GM13976 (cell line): ENCODE measurements at regions not wholly inside any gene's neighbourhood (a gene's known extent, or its start where the extent isn't known, plus 50 kb on each side); places are given as distances from the start of the nearest gene placed in this dataset.

ENCODE experiments used
- DNase-seq: peaks from one replicate; pipeline ENCODE4 v3.0.0; 2012; ENCODE audit warnings: low spot score
- CTCF ChIP-seq: IDR thresholded peaks from 2 replicates; pipeline ENCODE4 v1.5.1; 2012; ENCODE audit warnings: borderline replicate concordance, mild to moderate bottlenecking; ENCODE audit not compliant: insufficient read depth; ENCODE audit errors: extremely low read depth, missing control alignments, control extremely low read depth
- in situ Hi-C: fragments of 300-500 bp; cut with MboI; formaldehyde crosslinking; loops from one replicate; pipeline ENCODE4 v1.12.0; 2022; ENCODE audit warnings: low sequenced_read_pairs, mixed read lengths, inconsistent platforms; ENCODE audit not compliant: unreplicated experiment

GRCh38 chr10:43796781-43797180 lies 148.1 kb upstream of the ZNF32 start:
- no peak for TF ChIP-seq CTCF
- in situ Hi-C loops = no loop called here

GRCh38 chr10:43795639-43796038 lies 147.0 kb upstream of the ZNF32 start:
- no peak for DNase-seq
- no peak for TF ChIP-seq CTCF
- in situ Hi-C loops = no loop called here

More at GRCh38 chr10:43796781-43797180, 148.1 kb upstream of the ZNF32 start:
- no peak for DNase-seq

- TF ChIP-seq CTCF = no peak
- no peak for DNase-seq
- in situ Hi-C loops = no loop called here
Observed at GRCh38 chr10:43795093-43795492, 146.4 kb upstream of the ZNF32 start.

GRCh38 chr10:43794181-43794815 lies 145.6 kb upstream of the ZNF32 start:
- TF ChIP-seq CTCF = no peak
- no peak for DNase-seq

GRCh38 chr10:43793704-43794103 lies 145.0 kb upstream of the ZNF32 start:
- no peak for TF ChIP-seq CTCF
- no peak for DNase-seq
- in situ Hi-C loops = no loop called here

More at GRCh38 chr10:43794181-43794815, 145.6 kb upstream of the ZNF32 start:
- in situ Hi-C loops = no loop called here

GRCh38 chr10:43790147-43790546 lies 141.5 kb upstream of the ZNF32 start:
- TF ChIP-seq CTCF = no peak
- DNase-seq = no peak
- in situ Hi-C loops = no loop called here
